ENCODE measurements at regions not wholly inside any gene's neighbourhood (a gene's known extent, or its start where the extent isn't known, plus 50 kb on each side); places are given as distances from the start of the nearest gene placed in this dataset.
A peak's percentile ranks its signal among the peaks of the same experiment; 100 is the strongest.

DNA sequence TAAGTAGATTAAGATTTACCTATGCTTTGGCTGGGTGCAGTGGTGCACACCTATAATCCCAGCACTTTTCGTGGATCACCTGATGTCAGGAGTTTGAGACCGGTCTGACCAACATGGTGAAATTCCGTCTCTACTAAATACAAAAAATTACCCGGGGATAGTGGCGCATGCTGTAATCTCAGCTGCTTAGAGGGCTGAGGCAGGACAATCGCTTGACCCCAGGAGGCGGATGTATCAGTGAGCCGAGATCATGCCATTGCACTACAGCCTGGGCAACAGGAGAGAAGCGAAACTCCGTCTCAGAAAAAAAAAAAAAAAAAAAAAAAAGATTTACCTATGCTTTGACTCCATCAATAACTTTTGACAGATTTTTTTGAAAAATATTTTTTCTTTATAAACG lies 267.1 kb upstream of the SEMA6A start:
- ATAC-seq, result no peak
- 95 to 100% methylated on average over 7 to 11 of the region's 11 CpGs for WGBS, 2 donors (ENCODE audit: low coverage in 1 of 2)
- H3K27me3 ChIP-seq, result no peaks in the 10 kb centered on the region
- no peaks in the 10 kb centered on the region for H3K9me3 ChIP-seq
- no peak overlapping the region for H3K4me3 ChIP-seq
- H3K4me1 ChIP-seq, result peaks cover 0 to 6% (median 0%) of the 10 kb centered on the region in 3 donors
- H3K27ac ChIP-seq, result no peak overlapping the region
- TF ChIP-seq, protein P1, sequence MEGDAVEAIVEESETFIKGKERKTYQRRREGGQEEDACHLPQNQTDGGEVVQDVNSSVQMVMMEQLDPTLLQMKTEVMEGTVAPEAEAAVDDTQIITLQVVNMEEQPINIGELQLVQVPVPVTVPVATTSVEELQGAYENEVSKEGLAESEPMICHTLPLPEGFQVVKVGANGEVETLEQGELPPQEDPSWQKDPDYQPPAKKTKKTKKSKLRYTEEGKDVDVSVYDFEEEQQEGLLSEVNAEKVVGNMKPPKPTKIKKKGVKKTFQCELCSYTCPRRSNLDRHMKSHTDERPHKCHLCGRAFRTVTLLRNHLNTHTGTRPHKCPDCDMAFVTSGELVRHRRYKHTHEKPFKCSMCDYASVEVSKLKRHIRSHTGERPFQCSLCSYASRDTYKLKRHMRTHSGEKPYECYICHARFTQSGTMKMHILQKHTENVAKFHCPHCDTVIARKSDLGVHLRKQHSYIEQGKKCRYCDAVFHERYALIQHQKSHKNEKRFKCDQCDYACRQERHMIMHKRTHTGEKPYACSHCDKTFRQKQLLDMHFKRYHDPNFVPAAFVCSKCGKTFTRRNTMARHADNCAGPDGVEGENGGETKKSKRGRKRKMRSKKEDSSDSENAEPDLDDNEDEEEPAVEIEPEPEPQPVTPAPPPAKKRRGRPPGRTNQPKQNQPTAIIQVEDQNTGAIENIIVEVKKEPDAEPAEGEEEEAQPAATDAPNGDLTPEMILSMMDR (IDR thresholded peaks at IDR 0.05), result no peak
- TF ChIP-seq POLR2AphosphoS5 (IDR thresholded peaks at IDR 0.05) (no peak), POLR2A (IDR thresholded peaks at IDR 0.05) (no peak), EP300 (IDR thresholded peaks at IDR 0.05) (no peak)
- no peaks in the 10 kb centered on the region for H3K36me3 ChIP-seq

DNA sequence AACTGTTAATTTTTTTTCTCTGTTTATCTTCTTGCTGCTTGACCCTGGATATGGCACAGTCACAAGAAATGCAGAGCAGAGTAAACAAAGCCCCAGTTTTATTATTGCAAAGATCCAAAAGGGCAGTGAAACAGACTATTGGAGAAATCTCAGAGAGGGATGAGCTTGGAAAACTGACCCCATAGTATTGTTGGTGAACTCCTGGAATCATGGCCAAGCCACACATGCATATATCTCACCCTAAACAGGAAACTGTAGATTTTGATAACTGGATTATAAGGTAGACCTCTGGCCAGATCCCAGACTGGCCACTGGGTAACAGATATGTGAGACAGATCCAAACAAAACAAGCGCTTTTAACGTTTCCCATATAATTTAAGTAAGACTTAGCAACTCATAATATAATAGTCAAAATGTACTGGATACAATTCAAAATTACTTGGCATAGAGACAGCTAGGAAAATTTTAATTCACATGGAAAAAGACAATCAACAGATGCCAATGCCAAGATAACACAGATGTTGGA lies 263.5 kb upstream of the SEMA6A start:
- 12 to 38% methylated on average over 2 of the region's 2 CpGs for WGBS, 2 donors (ENCODE audit: low coverage in 1 of 2)
- Histone ChIP-seq H3K4me3 (no peak overlapping the region), H3K27ac (no peak overlapping the region), H3K4me1 (peaks cover 0 to 6% (median 0%) of the 10 kb centered on the region in 3 donors), H3K9me3 (no peaks in the 10 kb centered on the region), H3K36me3 (no peaks in the 10 kb centered on the region), H3K27me3 (no peaks in the 10 kb centered on the region)
- TF ChIP-seq EP300 (IDR thresholded peaks at IDR 0.05) (no peak), POLR2A (IDR thresholded peaks at IDR 0.05) (no peak), POLR2AphosphoS5 (IDR thresholded peaks at IDR 0.05) (no peak)
- TF ChIP-seq, protein P1 (IDR thresholded peaks at IDR 0.05), result no peak
- ATAC-seq, result peak; percentile 67

- WGBS, 2 donors (ENCODE audit: low coverage in 1 of 2), result 56 to 81% methylated on average over 2 of the region's 2 CpGs
- peaks cover 0 to 6% (median 0%) of the 10 kb centered on the region in 3 donors for H3K4me1 ChIP-seq
- TF ChIP-seq POLR2AphosphoS5 (IDR thresholded peaks at IDR 0.05), result no peak
- TF ChIP-seq, protein P1 (IDR thresholded peaks at IDR 0.05), result no peak
- TF ChIP-seq EP300 (IDR thresholded peaks at IDR 0.05), result no peak
- TF ChIP-seq POLR2A (IDR thresholded peaks at IDR 0.05), result no peak
- H3K4me3 ChIP-seq, result no peak overlapping the region
- no peaks in the 10 kb centered on the region for H3K36me3 ChIP-seq
- H3K27ac ChIP-seq, result no peak overlapping the region
- no peaks in the 10 kb centered on the region for H3K9me3 ChIP-seq
- no peaks in the 10 kb centered on the region for H3K27me3 ChIP-seq
- ATAC-seq, result no peak
These were observed 260.3 kb upstream of the SEMA6A start for GRCh38 chr5:116834796-116835515.

- no peak for ATAC-seq
- Histone ChIP-seq H3K4me1 (no peaks in the 10 kb centered on the region), H3K4me3 (no peak overlapping the region), H3K9me3 (no peaks in the 10 kb centered on the region), H3K27ac (no peak overlapping the region), H3K27me3 (no peaks in the 10 kb centered on the region), H3K36me3 (no peaks in the 10 kb centered on the region)
- TF ChIP-seq, protein P1 (IDR thresholded peaks at IDR 0.05), result no peak
- TF ChIP-seq EP300 (IDR thresholded peaks at IDR 0.05), result no peak
- TF ChIP-seq POLR2AphosphoS5 (IDR thresholded peaks at IDR 0.05), result no peak
- TF ChIP-seq POLR2A (IDR thresholded peaks at IDR 0.05), result no peak
- 100% methylated on average over 2 of the region's 4 CpGs for WGBS, 2 donors (ENCODE audit: low coverage in 1 of 2)
These were observed 255.5 kb upstream of the SEMA6A start for GRCh38 chr5:116830079-116830478.

GRCh38 chr5:116827078-116827477 lies 252.5 kb upstream of the SEMA6A start:
- ATAC-seq, result no peak
- Histone ChIP-seq H3K27ac (no peak overlapping the region), H3K4me1 (no peaks in the 10 kb centered on the region), H3K27me3 (no peaks in the 10 kb centered on the region), H3K36me3 (no peaks in the 10 kb centered on the region), H3K4me3 (no peak overlapping the region), H3K9me3 (no peaks in the 10 kb centered on the region)
- TF ChIP-seq EP300 (IDR thresholded peaks at IDR 0.05) (no peak), POLR2AphosphoS5 (IDR thresholded peaks at IDR 0.05) (no peak), POLR2A (IDR thresholded peaks at IDR 0.05) (no peak)
- TF ChIP-seq, protein P1 (IDR thresholded peaks at IDR 0.05), result no peak
